ENCODE measurements at regions not wholly inside any gene's neighbourhood (a gene's known extent, or its start where the extent isn't known, plus 50 kb on each side); places are given as distances from the start of the nearest gene placed in this dataset.

GRCh38 chr4:145427991-145428390, 53.7 kb upstream of the SMAD1 start:
- DNase-seq (ENCODE audit: low spot score) = no peak
- in situ Hi-C loops (cut with HindIII; ENCODE audit: low sequenced_read_pairs) = no loop called here

- DNase-seq (ENCODE audit: low spot score) = no peak
- in situ Hi-C loops (cut with HindIII; ENCODE audit: low sequenced_read_pairs) = no loop called here
Measured at GRCh38 chr4:145427221-145427620, 54.4 kb upstream of the SMAD1 start.

- no peak for DNase-seq (ENCODE audit: low spot score)
- in situ Hi-C loops (cut with HindIII; ENCODE audit: low sequenced_read_pairs) = no loop called here
Measured at GRCh38 chr4:145423017-145423708, 58.5 kb upstream of the SMAD1 start.

- no peak for DNase-seq (ENCODE audit: low spot score)
- in situ Hi-C loops (cut with HindIII; ENCODE audit: low sequenced_read_pairs) = no loop called here
Measured at GRCh38 chr4:145420595-145421214, 60.9 kb upstream of the SMAD1 start.

- in situ Hi-C loops (cut with HindIII; ENCODE audit: low sequenced_read_pairs) = no loop called here
- no peak for DNase-seq (ENCODE audit: low spot score)
Measured at GRCh38 chr4:145418739-145419138, 62.9 kb upstream of the SMAD1 start.

- DNase-seq (ENCODE audit: low spot score) = no peak
- in situ Hi-C loops (cut with HindIII; ENCODE audit: low sequenced_read_pairs) = no loop called here
Measured at GRCh38 chr4:145417348-145418130, 64.1 kb upstream of the SMAD1 start.

- no peak for DNase-seq (ENCODE audit: low spot score)
- in situ Hi-C loops (cut with HindIII; ENCODE audit: low sequenced_read_pairs) = no loop called here
Measured at GRCh38 chr4:145414841-145415240, 66.8 kb upstream of the SMAD1 start.

- in situ Hi-C loops (cut with HindIII; ENCODE audit: low sequenced_read_pairs) = no loop called here
- no peak for DNase-seq (ENCODE audit: low spot score)
Measured at GRCh38 chr4:145414226-145414625, 67.4 kb upstream of the SMAD1 start.

- DNase-seq (ENCODE audit: low spot score) = no peak
- in situ Hi-C loops (cut with HindIII; ENCODE audit: low sequenced_read_pairs) = no loop called here
Measured at GRCh38 chr4:145406970-145407369, 74.7 kb upstream of the SMAD1 start.

- DNase-seq (ENCODE audit: low spot score) = no peak
- in situ Hi-C loops (cut with HindIII; ENCODE audit: low sequenced_read_pairs) = no loop called here
Measured at GRCh38 chr4:145404761-145405160, 76.9 kb upstream of the SMAD1 start.

GRCh38 chr4:145396581-145396980, 85.1 kb upstream of the SMAD1 start:
- in situ Hi-C loops (cut with HindIII; ENCODE audit: low sequenced_read_pairs) = no loop called here

GRCh38 chr4:145390571-145390970, 91.1 kb upstream of the SMAD1 start:
- in situ Hi-C loops (cut with HindIII; ENCODE audit: low sequenced_read_pairs) = no loop called here
- DNase-seq (ENCODE audit: low spot score) = no peak

More at GRCh38 chr4:145396581-145396980, 85.1 kb upstream of the SMAD1 start:
- DNase-seq (ENCODE audit: low spot score) = no peak

- no peak for DNase-seq (ENCODE audit: low spot score)
- in situ Hi-C loops (cut with HindIII; ENCODE audit: low sequenced_read_pairs) = no loop called here
Measured at GRCh38 chr4:145389550-145389949, 92.1 kb upstream of the SMAD1 start.

- DNase-seq (ENCODE audit: low spot score) = no peak
- in situ Hi-C loops (cut with HindIII; ENCODE audit: low sequenced_read_pairs) = no loop called here
Measured at GRCh38 chr4:145388043-145388442, 93.6 kb upstream of the SMAD1 start.

GRCh38 chr4:145387079-145387478, 94.6 kb upstream of the SMAD1 start:
- in situ Hi-C loops (cut with HindIII; ENCODE audit: low sequenced_read_pairs) = no loop called here
- no peak for DNase-seq (ENCODE audit: low spot score)

- no peak for DNase-seq (ENCODE audit: low spot score)
- in situ Hi-C loops (cut with HindIII; ENCODE audit: low sequenced_read_pairs) = no loop called here
Measured at GRCh38 chr4:145381163-145381562, 100.5 kb upstream of the SMAD1 start.

GRCh38 chr4:145380123-145380522, 101.5 kb upstream of the SMAD1 start:
- no peak for DNase-seq (ENCODE audit: low spot score)
- in situ Hi-C loops (cut with HindIII; ENCODE audit: low sequenced_read_pairs) = no loop called here

- DNase-seq (ENCODE audit: low spot score) = no peak
- in situ Hi-C loops (cut with HindIII; ENCODE audit: low sequenced_read_pairs) = no loop called here
Measured at GRCh38 chr4:145375416-145375815, 106.2 kb upstream of the SMAD1 start.

GRCh38 chr4:145352438-145353145, 129.1 kb upstream of the SMAD1 start:
- in situ Hi-C loops (cut with HindIII; ENCODE audit: low sequenced_read_pairs) = no loop called here
- DNase-seq (ENCODE audit: low spot score) = peak; percentile 65

GRCh38 chr4:145351922-145352321, 129.7 kb upstream of the SMAD1 start:
- in situ Hi-C loops (cut with HindIII; ENCODE audit: low sequenced_read_pairs) = no loop called here
- peak; percentile 2 for DNase-seq (ENCODE audit: low spot score)

All from G401 (cell line).